ENCODE measurements at regions not wholly inside any gene's neighbourhood (a gene's known extent, or its start where the extent isn't known, plus 50 kb on each side); places are given as distances from the start of the nearest gene placed in this dataset.

- no peak for DNase-seq (ENCODE audit: low read depth in 2 of 2)
Observed at GRCh38 chr2:145288650-145289496, 769.0 kb upstream of the ZEB2 start.

GRCh38 chr2:145287736-145288135, 767.8 kb upstream of the ZEB2 start:
- no peak for DNase-seq (ENCODE audit: low read depth in 2 of 2)

GRCh38 chr2:145286716-145287275, 766.9 kb upstream of the ZEB2 start:
- DNase-seq (ENCODE audit: low read depth in 2 of 2): no peak

GRCh38 chr2:145284551-145284950, 764.6 kb upstream of the ZEB2 start:
- no peak for DNase-seq (ENCODE audit: low read depth in 2 of 2)

GRCh38 chr2:145283131-145283530, 763.2 kb upstream of the ZEB2 start:
- DNase-seq (ENCODE audit: low read depth in 2 of 2): no peak

GRCh38 chr2:145277922-145278321, 758.0 kb upstream of the ZEB2 start:
- no peak for DNase-seq (ENCODE audit: low read depth in 2 of 2)

GRCh38 chr2:145273840-145274239, 753.9 kb upstream of the ZEB2 start:
- no peak for DNase-seq (ENCODE audit: low read depth in 2 of 2)

GRCh38 chr2:145268931-145269330, 749.0 kb upstream of the ZEB2 start:
- DNase-seq (ENCODE audit: low read depth in 2 of 2): no peak

- DNase-seq (ENCODE audit: low read depth in 2 of 2): no peak
Observed at GRCh38 chr2:145267451-145267850, 747.5 kb upstream of the ZEB2 start.

- DNase-seq (ENCODE audit: low read depth in 2 of 2): no peak
Observed at GRCh38 chr2:145265244-145265643, 745.3 kb upstream of the ZEB2 start.

GRCh38 chr2:145260674-145261073, 740.8 kb upstream of the ZEB2 start:
- no peak for DNase-seq (ENCODE audit: low read depth in 2 of 2)

- no peak for DNase-seq (ENCODE audit: low read depth in 2 of 2)
Observed at GRCh38 chr2:145260081-145260480, 740.2 kb upstream of the ZEB2 start.

- DNase-seq (ENCODE audit: low read depth in 2 of 2): no peak
Observed at GRCh38 chr2:145258903-145259579, 739.1 kb upstream of the ZEB2 start.

- DNase-seq (ENCODE audit: low read depth in 2 of 2): no peak
Observed at GRCh38 chr2:145257931-145258330, 738.0 kb upstream of the ZEB2 start.

- no peak for DNase-seq (ENCODE audit: low read depth in 2 of 2)
Observed at GRCh38 chr2:145256551-145256950, 736.6 kb upstream of the ZEB2 start.

- DNase-seq (ENCODE audit: low read depth in 2 of 2): no peak
Observed at GRCh38 chr2:145254291-145254690, 734.4 kb upstream of the ZEB2 start.

GRCh38 chr2:145253492-145253891, 733.6 kb upstream of the ZEB2 start:
- DNase-seq (ENCODE audit: low read depth in 2 of 2): no peak

- no peak for DNase-seq (ENCODE audit: low read depth in 2 of 2)
Observed at GRCh38 chr2:145245268-145245870, 725.5 kb upstream of the ZEB2 start.

GRCh38 chr2:145235312-145235711, 715.4 kb upstream of the ZEB2 start:
- DNase-seq (ENCODE audit: low read depth in 2 of 2): no peak

- peak in 1 of 2 experiments; percentile 10 for DNase-seq (ENCODE audit: low read depth in 2 of 2)
Observed at GRCh38 chr2:145230546-145230945, 710.6 kb upstream of the ZEB2 start.

GRCh38 chr2:145228506-145228905, 708.6 kb upstream of the ZEB2 start:
- DNase-seq (ENCODE audit: low read depth in 2 of 2): peak; percentile 1 to 14

- DNase-seq (ENCODE audit: low read depth in 2 of 2): no peak
Observed at GRCh38 chr2:145226901-145227300, 707.0 kb upstream of the ZEB2 start.
